ENCODE measurements at regions not wholly inside any gene's neighbourhood (a gene's known extent, or its start where the extent isn't known, plus 50 kb on each side); places are given as distances from the start of the nearest gene placed in this dataset.
A peak's percentile ranks its signal among the peaks of the same experiment; 100 is the strongest.

- no peak for TF ChIP-seq TAF1 (IDR thresholded peaks at IDR 0.05; ENCODE audit: low read depth, low read length)
- no peak for TF ChIP-seq POLR2AphosphoS5 (IDR thresholded peaks at IDR 0.05; ENCODE audit: low read depth, low read length)
- no peak for TF ChIP-seq POU2F2 (IDR thresholded peaks at IDR 0.05; ENCODE audit: low read depth, low read length)
- TF ChIP-seq SPI1 (IDR thresholded peaks at IDR 0.05; ENCODE audit: low read depth, low read length), result no peak
- TF ChIP-seq PAX5 (IDR thresholded peaks at IDR 0.05; ENCODE audit: insufficient read depth, low read length, severe bottlenecking), result no peak
- DNase-seq (ENCODE audit: insufficient read length, low spot score) (no peak), FAIRE-seq (no peak)
Measured at GRCh38 chr9:21656776-21657674, 145.4 kb upstream of the MTAP start.

GRCh38 chr9:21657966-21658667 is 144.3 kb upstream of the MTAP start:
- no peak for TF ChIP-seq POU2F2 (IDR thresholded peaks at IDR 0.05; ENCODE audit: low read depth, low read length)
- no peak for TF ChIP-seq PAX5 (IDR thresholded peaks at IDR 0.05; ENCODE audit: insufficient read depth, low read length, severe bottlenecking)
- TF ChIP-seq TAF1 (IDR thresholded peaks at IDR 0.05; ENCODE audit: low read depth, low read length), result no peak
- no peak for TF ChIP-seq SPI1 (IDR thresholded peaks at IDR 0.05; ENCODE audit: low read depth, low read length)
- TF ChIP-seq POLR2AphosphoS5 (IDR thresholded peaks at IDR 0.05; ENCODE audit: low read depth, low read length), result no peak
- no peak for TF ChIP-seq POLR2A (IDR thresholded peaks at IDR 0.05; ENCODE audit: low read depth, low read length)
- DNase-seq (ENCODE audit: insufficient read length, low spot score) (no peak), FAIRE-seq (no peak)

- DNase-seq (ENCODE audit: insufficient read length, low spot score) (no peak), FAIRE-seq (no peak)
- TF ChIP-seq PAX5 (IDR thresholded peaks at IDR 0.05; ENCODE audit: insufficient read depth, low read length, severe bottlenecking) (no peak), SPI1 (IDR thresholded peaks at IDR 0.05; ENCODE audit: low read depth, low read length) (no peak), POLR2AphosphoS5 (IDR thresholded peaks at IDR 0.05; ENCODE audit: low read depth, low read length) (no peak), POU2F2 (IDR thresholded peaks at IDR 0.05; ENCODE audit: low read depth, low read length) (no peak), POLR2A (IDR thresholded peaks at IDR 0.05; ENCODE audit: low read depth, low read length) (no peak), TAF1 (IDR thresholded peaks at IDR 0.05; ENCODE audit: low read depth, low read length) (no peak)
Measured at GRCh38 chr9:21660976-21661375, 141.5 kb upstream of the MTAP start.

- DNase-seq (ENCODE audit: insufficient read length, low spot score) (no peak), FAIRE-seq (no peak)
- TF ChIP-seq SPI1 (IDR thresholded peaks at IDR 0.05; ENCODE audit: low read depth, low read length) (no peak), POLR2A (IDR thresholded peaks at IDR 0.05; ENCODE audit: low read depth, low read length) (no peak), PAX5 (IDR thresholded peaks at IDR 0.05; ENCODE audit: insufficient read depth, low read length, severe bottlenecking) (no peak), POU2F2 (IDR thresholded peaks at IDR 0.05; ENCODE audit: low read depth, low read length) (no peak), POLR2AphosphoS5 (IDR thresholded peaks at IDR 0.05; ENCODE audit: low read depth, low read length) (no peak), TAF1 (IDR thresholded peaks at IDR 0.05; ENCODE audit: low read depth, low read length) (no peak)
Measured at GRCh38 chr9:21661626-21662025, 140.8 kb upstream of the MTAP start.

GRCh38 chr9:21668516-21668915 is 133.9 kb upstream of the MTAP start:
- DNase-seq (ENCODE audit: insufficient read length, low spot score) (no peak), FAIRE-seq (no peak)
- no peak for TF ChIP-seq POU2F2 (IDR thresholded peaks at IDR 0.05; ENCODE audit: low read depth, low read length)
- TF ChIP-seq SPI1 (IDR thresholded peaks at IDR 0.05; ENCODE audit: low read depth, low read length), result peak; percentile 45; the same call in 1 of the 2 replicates

GRCh38 chr9:21669701-21670100 is 132.7 kb upstream of the MTAP start:
- DNase-seq (ENCODE audit: insufficient read length, low spot score) (no peak), FAIRE-seq (no peak)
- TF ChIP-seq PAX5 (IDR thresholded peaks at IDR 0.05; ENCODE audit: insufficient read depth, low read length, severe bottlenecking) (no peak), SPI1 (IDR thresholded peaks at IDR 0.05; ENCODE audit: low read depth, low read length) (no peak), POLR2A (IDR thresholded peaks at IDR 0.05; ENCODE audit: low read depth, low read length) (no peak), POLR2AphosphoS5 (IDR thresholded peaks at IDR 0.05; ENCODE audit: low read depth, low read length) (no peak), TAF1 (IDR thresholded peaks at IDR 0.05; ENCODE audit: low read depth, low read length) (no peak), POU2F2 (IDR thresholded peaks at IDR 0.05; ENCODE audit: low read depth, low read length) (no peak)

GRCh38 chr9:21670374-21670773 is 132.1 kb upstream of the MTAP start:
- TF ChIP-seq TAF1 (IDR thresholded peaks at IDR 0.05; ENCODE audit: low read depth, low read length) (no peak), PAX5 (IDR thresholded peaks at IDR 0.05; ENCODE audit: insufficient read depth, low read length, severe bottlenecking) (no peak), SPI1 (IDR thresholded peaks at IDR 0.05; ENCODE audit: low read depth, low read length) (no peak), POU2F2 (IDR thresholded peaks at IDR 0.05; ENCODE audit: low read depth, low read length) (no peak), POLR2AphosphoS5 (IDR thresholded peaks at IDR 0.05; ENCODE audit: low read depth, low read length) (no peak), POLR2A (IDR thresholded peaks at IDR 0.05; ENCODE audit: low read depth, low read length) (no peak)
- FAIRE-seq (no peak), DNase-seq (ENCODE audit: insufficient read length, low spot score) (no peak)

GRCh38 chr9:21672140-21672539 is 130.3 kb upstream of the MTAP start:
- DNase-seq (ENCODE audit: insufficient read length, low spot score) (no peak), FAIRE-seq (no peak)
- TF ChIP-seq POLR2A (IDR thresholded peaks at IDR 0.05; ENCODE audit: low read depth, low read length) (no peak), SPI1 (IDR thresholded peaks at IDR 0.05; ENCODE audit: low read depth, low read length) (no peak), TAF1 (IDR thresholded peaks at IDR 0.05; ENCODE audit: low read depth, low read length) (no peak), POLR2AphosphoS5 (IDR thresholded peaks at IDR 0.05; ENCODE audit: low read depth, low read length) (no peak), POU2F2 (IDR thresholded peaks at IDR 0.05; ENCODE audit: low read depth, low read length) (no peak), PAX5 (IDR thresholded peaks at IDR 0.05; ENCODE audit: insufficient read depth, low read length, severe bottlenecking) (no peak)

GRCh38 chr9:21672761-21673160 is 129.7 kb upstream of the MTAP start:
- FAIRE-seq (no peak), DNase-seq (ENCODE audit: insufficient read length, low spot score) (no peak)
- TF ChIP-seq TAF1 (IDR thresholded peaks at IDR 0.05; ENCODE audit: low read depth, low read length), result no peak
- TF ChIP-seq SPI1 (IDR thresholded peaks at IDR 0.05; ENCODE audit: low read depth, low read length), result no peak
- no peak for TF ChIP-seq POU2F2 (IDR thresholded peaks at IDR 0.05; ENCODE audit: low read depth, low read length)
- no peak for TF ChIP-seq POLR2A (IDR thresholded peaks at IDR 0.05; ENCODE audit: low read depth, low read length)
- TF ChIP-seq PAX5 (IDR thresholded peaks at IDR 0.05; ENCODE audit: insufficient read depth, low read length, severe bottlenecking), result no peak
- TF ChIP-seq POLR2AphosphoS5 (IDR thresholded peaks at IDR 0.05; ENCODE audit: low read depth, low read length), result no peak

All from GM12891 (cell line).